SK-N-SH (cell line): ENCODE measurements at regions not wholly inside any gene's neighbourhood (a gene's known extent, or its start where the extent isn't known, plus 50 kb on each side); places are given as distances from the start of the nearest gene placed in this dataset.

ENCODE experiments used
- CTCF ChIA-PET: fragments of 300-600, 350-600 bp; formaldehyde crosslinking; extraction: SDS; loops from one replicate; lab custom pipeline; 2021; lab: Yijun Ruan, JAX
- POLR2A ChIA-PET: fragments of 350-600 bp; sonication (Branson Sonifier 250); formaldehyde crosslinking; extraction: SDS; loops from one replicate; lab custom pipeline; 2020; ENCODE audit warnings: antibody characterized with exemption, inconsistent platforms; lab: Yijun Ruan, JAX
- DNase-seq: peaks from one replicate; pipeline ENCODE4 v3.0.0; 2012
- H2AFZ ChIP-seq: fragments of 200-600 bp; sonication (generic); 2 replicates; pipeline ENCODE4 v1.8.1; 2016; ENCODE audit warnings: antibody characterized with exemption, mild to moderate bottlenecking, low read depth
- H3F3A ChIP-seq: fragments of 200-600 bp; sonication (generic); replicated peaks from 2 replicates; pipeline ENCODE3; 2016; ENCODE audit warnings: antibody characterized with exemption, mild to moderate bottlenecking; ENCODE audit not compliant: insufficient read depth
- H3K27ac ChIP-seq, 2 experiments: fragments of 200-500 bp in 1 of 2; fragments of 200-600 bp in 1 of 2; sonication (Bioruptor generic) in 1 of 2; sonication (generic), shearing (Covaris generic) in 1 of 2; 2 replicates each; pipeline versions ENCODE4 v1.5.1 to v1.6.1; 2014 to 2016; ENCODE audit warnings: low read depth in 2 of 2, inconsistent platforms in 1 of 2, low read length in 1 of 2, mild to moderate bottlenecking in 1 of 2, mixed read lengths in 1 of 2
- H3K27me3 ChIP-seq: fragments of 200-600 bp; sonication (generic), shearing (Covaris generic); 2 replicates; pipeline ENCODE4 v1.6.1; 2016; ENCODE audit warnings: mixed run types; ENCODE audit not compliant: insufficient read depth
- H3K36me3 ChIP-seq, 2 experiments: fragments of 200-500 bp in 1 of 2; fragments of 200-600 bp in 1 of 2; sonication (Bioruptor generic) in 1 of 2; sonication (generic) in 1 of 2; replicated peaks in 1 of 2; 2 replicates each; pipeline versions ENCODE3 to v1.5.1; 2014 to 2016; ENCODE audit warnings: low read length in 1 of 2, mild to moderate bottlenecking in 1 of 2; ENCODE audit not compliant: insufficient read depth in 2 of 2, control insufficient read depth in 1 of 2
- H3K4me1 ChIP-seq, 2 experiments: fragments of 200-500 bp in 1 of 2; fragments of 200-600 bp in 1 of 2; sonication (Bioruptor generic) in 1 of 2; sonication (generic), shearing (Covaris generic) in 1 of 2; 2 replicates each; pipeline versions ENCODE4 v1.5.1 to v1.6.1; 2014 to 2016; ENCODE audit warnings: low read depth in 1 of 2, low read length in 1 of 2, mixed run types in 1 of 2; ENCODE audit not compliant: insufficient read depth in 2 of 2, control insufficient read depth in 1 of 2
- H3K4me2 ChIP-seq: fragments of 200-600 bp; sonication (generic), shearing (Covaris generic); 2 replicates; pipeline ENCODE4 v1.6.1; 2017; ENCODE audit warnings: mixed run types
- H3K4me3 ChIP-seq, 2 experiments: fragments of 200-500 bp in 1 of 2; fragments of 200-600 bp in 1 of 2; sonication (Bioruptor generic) in 1 of 2; sonication (generic), shearing (Covaris generic) in 1 of 2; 2 replicates each; pipeline versions ENCODE4 v1.5.1 to v1.8.1; 2014 to 2016; ENCODE audit warnings: low read depth in 2 of 2, inconsistent platforms in 1 of 2, low read length in 1 of 2, mild to moderate bottlenecking in 1 of 2, mixed read lengths in 1 of 2, moderate library complexity in 1 of 2
- H3K79me2 ChIP-seq: fragments of 200-600 bp; sonication (generic); 2 replicates; pipeline ENCODE4 v1.8.1; 2017; ENCODE audit warnings: mild to moderate bottlenecking; ENCODE audit not compliant: insufficient read depth
- H3K9ac ChIP-seq: fragments of 200-600 bp; sonication (generic); 2 replicates; pipeline ENCODE4 v1.6.1; 2017; ENCODE audit warnings: mixed run types
- H3K9me2 ChIP-seq: fragments of 200-600 bp; sonication (generic); 2 replicates; pipeline ENCODE4 v1.6.1; 2017; ENCODE audit warnings: mixed run types
- H3K9me3 ChIP-seq: fragments of 200-600 bp; sonication (generic); 2 replicates; pipeline ENCODE4 v1.6.1; 2017; ENCODE audit warnings: mixed run types, mild to moderate bottlenecking, moderate library complexity
- H4K20me1 ChIP-seq: fragments of 200-600 bp; sonication (generic); 2 replicates; pipeline ENCODE4 v1.6.1; 2017; ENCODE audit warnings: mild to moderate bottlenecking, mixed run types; ENCODE audit not compliant: insufficient read depth
- CTCF ChIP-seq: fragments of 200-600 bp; sonication (generic); IDR thresholded peaks from 2 replicates; pipeline ENCODE4 v1.6.1; 2017; ENCODE audit warnings: antibody characterized with exemption, mild to moderate bottlenecking, moderate library complexity
- EP300 ChIP-seq, 2 experiments: IDR thresholded peaks; 2 replicates each; pipeline versions ENCODE4 v1.4.0 to v1.6.1; 2012; ENCODE audit warnings: borderline replicate concordance in 1 of 2, low read depth in 1 of 2, low read length in 1 of 2
- EZH2phosphoT487 ChIP-seq: fragments of 200-600 bp; sonication (generic); IDR thresholded peaks from 2 replicates; pipeline ENCODE4 v1.6.1; 2017; ENCODE audit warnings: low read depth, mixed run types, mild to moderate bottlenecking, antibody characterized with exemption, moderate library complexity, borderline replicate concordance
- FOSL2 ChIP-seq: IDR thresholded peaks from 2 replicates; pipeline ENCODE4 v1.4.0; 2012; ENCODE audit warnings: low read depth, mild to moderate bottlenecking, moderate library complexity, borderline replicate concordance
- FOXM1 ChIP-seq: IDR thresholded peaks from 2 replicates; pipeline ENCODE4 v1.4.0; 2012; ENCODE audit warnings: low read depth, mild to moderate bottlenecking
- IRF3 ChIP-seq: fragments of 150-350 bp; IDR thresholded peaks from 2 replicates; pipeline ENCODE4 v1.6.1; 2016; ENCODE audit warnings: mild to moderate bottlenecking, low read depth, low read length
- JUND ChIP-seq: IDR thresholded peaks from 2 replicates; pipeline ENCODE4 v1.4.0; 2012
- MAX ChIP-seq: IDR thresholded peaks from 2 replicates; pipeline ENCODE4 v1.4.0; 2012; ENCODE audit warnings: low read depth
- MEF2A ChIP-seq: IDR thresholded peaks from 2 replicates; pipeline ENCODE4 v1.4.0; 2012; ENCODE audit warnings: low read depth, borderline replicate concordance
- PBX3 ChIP-seq: IDR thresholded peaks from 2 replicates; pipeline ENCODE4; 2012
- RAD21 ChIP-seq: IDR thresholded peaks from 2 replicates; pipeline ENCODE4 v1.6.1; 2012; ENCODE audit warnings: mild to moderate bottlenecking, low read length
- SIN3A ChIP-seq: IDR thresholded peaks from 2 replicates; pipeline ENCODE4 v1.6.1; 2012; ENCODE audit warnings: low read depth, mild to moderate bottlenecking, low read length, moderate library complexity, borderline replicate concordance
- SMC3 ChIP-seq: IDR thresholded peaks from 2 replicates; pipeline ENCODE4 v1.6.1; 2012; ENCODE audit warnings: low read depth, low read length, improper control_type of control experiment
- TCF12 ChIP-seq: IDR thresholded peaks from 2 replicates; pipeline ENCODE4 v1.4.0; 2012
- TEAD4 ChIP-seq: IDR thresholded peaks from 2 replicates; pipeline ENCODE4 v1.4.0; 2012; ENCODE audit warnings: mild to moderate bottlenecking, borderline replicate concordance; ENCODE audit not compliant: insufficient read depth
- USF1 ChIP-seq: IDR thresholded peaks from 2 replicates; pipeline ENCODE4 v1.4.0; 2012; ENCODE audit warnings: low read depth, borderline replicate concordance
- USF2 ChIP-seq: fragments of 150-350 bp; IDR thresholded peaks from 2 replicates; pipeline ENCODE4 v1.6.1; 2017; ENCODE audit warnings: antibody characterized with exemption, low read length, low read depth, borderline replicate concordance
- ZBTB33 ChIP-seq: IDR thresholded peaks from 2 replicates; pipeline ENCODE4 v1.4.0; 2012; ENCODE audit warnings: low read depth, borderline replicate concordance
- WGBS: methylation state at CpG from one replicate; pipeline ENCODE4 v1.1.6; 2017; ENCODE audit warnings: low lambda C conversion rate; 5-methylcytosine and 5-hydroxymethylcytosine counted together

- 50% methylated on average over 1 of the region's 1 CpG for WGBS
- H2AFZ ChIP-seq: no peak overlapping the region
- H3K4me2 ChIP-seq: no peak overlapping the region
- H3K9me2 ChIP-seq: no peaks in the 10 kb centered on the region
- H3K27ac ChIP-seq: no peak overlapping the region
- H3K79me2 ChIP-seq: no peaks in the 10 kb centered on the region
- DNase-seq: no peak
- TF ChIP-seq SIN3A (no peak), EP300 (IDR thresholded peaks at IDR 0.05; ENCODE audit: borderline replicate concordance in 1 of 2, low read depth in 1 of 2, low read length in 1 of 2) (no peak), JUND (no peak), PBX3 (no peak), USF2 (no peak), MEF2A (no peak)
- TF ChIP-seq, all 33 proteins: peak for 0
- Histone ChIP-seq H3F3A (no peaks in the 10 kb centered on the region), H3K9ac (no peak overlapping the region), H3K9me3 (no peaks in the 10 kb centered on the region), H3K36me3 (no peaks in the 10 kb centered on the region), H3K4me3 (no peak overlapping the region), H4K20me1 (no peaks in the 10 kb centered on the region), H3K27me3 (no peaks in the 10 kb centered on the region), H3K4me1 (no peaks in the 10 kb centered on the region)
- CTCF ChIA-PET: interaction anchor here (1.3 kb wide), 1 partner anchor 9 kb away, joined by 5 read pairs; no protein-coding TSS in a partner anchor
- POLR2A ChIA-PET: no interaction called here
These were observed 2596.2 kb downstream of the PCDH9 start for GRCh38 chr13:64633948-64634347.

- Histone ChIP-seq H3K9me3 (no peaks in the 10 kb centered on the region), H3K79me2 (no peaks in the 10 kb centered on the region), H3K4me3 (no peak overlapping the region)
- no peak for DNase-seq
- ChIA-PET CTCF (no interaction called here), POLR2A (no interaction called here)
- no peak for TF ChIP-seq FOSL2
- no peak for TF ChIP-seq JUND
- TF ChIP-seq FOXM1: no peak
- TF ChIP-seq SMC3: no peak
- TF ChIP-seq MAX: no peak
- TF ChIP-seq EZH2phosphoT487: no peak
- no peak for TF ChIP-seq IRF3
- no peak for TF ChIP-seq USF1
- no peak for TF ChIP-seq TEAD4
- no peak for TF ChIP-seq MEF2A
- TF ChIP-seq TCF12: no peak
- TF ChIP-seq RAD21: no peak
- no peak for TF ChIP-seq PBX3
- TF ChIP-seq ZBTB33: no peak
- no peak for TF ChIP-seq CTCF
- TF ChIP-seq, all 33 proteins: peak for 0
- Histone ChIP-seq H3K4me1 (no peaks in the 10 kb centered on the region), H4K20me1 (no peaks in the 10 kb centered on the region), H2AFZ (no peak overlapping the region), H3K36me3 (no peaks in the 10 kb centered on the region), H3F3A (no peaks in the 10 kb centered on the region), H3K9ac (no peak overlapping the region), H3K27ac (no peak overlapping the region), H3K4me2 (no peak overlapping the region), H3K9me2 (no peaks in the 10 kb centered on the region), H3K27me3 (no peaks in the 10 kb centered on the region)
- WGBS: 53% methylated on average over 1 of the region's 1 CpG
These were observed 2602.5 kb downstream of the PCDH9 start for GRCh38 chr13:64627654-64628053.
